ENCODE measurements at regions not wholly inside any gene's neighbourhood (a gene's known extent, or its start where the extent isn't known, plus 50 kb on each side); places are given as distances from the start of the nearest gene placed in this dataset.

DNA sequence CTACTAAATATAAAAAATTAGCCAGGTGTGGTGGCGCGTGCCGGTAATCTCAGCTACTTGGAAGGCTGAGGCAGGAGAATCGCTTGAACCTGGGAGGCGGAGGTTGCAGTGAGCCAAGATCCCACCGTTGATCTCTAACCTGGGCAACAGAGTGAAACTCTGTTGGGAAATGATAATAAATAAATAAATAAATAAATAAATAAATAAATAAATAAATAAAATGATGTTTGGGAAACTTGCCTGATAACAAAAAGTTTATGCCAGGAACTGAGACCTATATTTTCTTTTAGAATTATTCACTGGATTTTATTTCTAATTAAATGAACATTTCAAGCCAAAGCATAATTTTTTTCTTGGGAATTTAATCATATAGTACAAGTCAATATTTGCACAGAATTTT is 189.3 kb upstream of the CTNND2 start (continued):
- TF ChIP-seq, protein P1, sequence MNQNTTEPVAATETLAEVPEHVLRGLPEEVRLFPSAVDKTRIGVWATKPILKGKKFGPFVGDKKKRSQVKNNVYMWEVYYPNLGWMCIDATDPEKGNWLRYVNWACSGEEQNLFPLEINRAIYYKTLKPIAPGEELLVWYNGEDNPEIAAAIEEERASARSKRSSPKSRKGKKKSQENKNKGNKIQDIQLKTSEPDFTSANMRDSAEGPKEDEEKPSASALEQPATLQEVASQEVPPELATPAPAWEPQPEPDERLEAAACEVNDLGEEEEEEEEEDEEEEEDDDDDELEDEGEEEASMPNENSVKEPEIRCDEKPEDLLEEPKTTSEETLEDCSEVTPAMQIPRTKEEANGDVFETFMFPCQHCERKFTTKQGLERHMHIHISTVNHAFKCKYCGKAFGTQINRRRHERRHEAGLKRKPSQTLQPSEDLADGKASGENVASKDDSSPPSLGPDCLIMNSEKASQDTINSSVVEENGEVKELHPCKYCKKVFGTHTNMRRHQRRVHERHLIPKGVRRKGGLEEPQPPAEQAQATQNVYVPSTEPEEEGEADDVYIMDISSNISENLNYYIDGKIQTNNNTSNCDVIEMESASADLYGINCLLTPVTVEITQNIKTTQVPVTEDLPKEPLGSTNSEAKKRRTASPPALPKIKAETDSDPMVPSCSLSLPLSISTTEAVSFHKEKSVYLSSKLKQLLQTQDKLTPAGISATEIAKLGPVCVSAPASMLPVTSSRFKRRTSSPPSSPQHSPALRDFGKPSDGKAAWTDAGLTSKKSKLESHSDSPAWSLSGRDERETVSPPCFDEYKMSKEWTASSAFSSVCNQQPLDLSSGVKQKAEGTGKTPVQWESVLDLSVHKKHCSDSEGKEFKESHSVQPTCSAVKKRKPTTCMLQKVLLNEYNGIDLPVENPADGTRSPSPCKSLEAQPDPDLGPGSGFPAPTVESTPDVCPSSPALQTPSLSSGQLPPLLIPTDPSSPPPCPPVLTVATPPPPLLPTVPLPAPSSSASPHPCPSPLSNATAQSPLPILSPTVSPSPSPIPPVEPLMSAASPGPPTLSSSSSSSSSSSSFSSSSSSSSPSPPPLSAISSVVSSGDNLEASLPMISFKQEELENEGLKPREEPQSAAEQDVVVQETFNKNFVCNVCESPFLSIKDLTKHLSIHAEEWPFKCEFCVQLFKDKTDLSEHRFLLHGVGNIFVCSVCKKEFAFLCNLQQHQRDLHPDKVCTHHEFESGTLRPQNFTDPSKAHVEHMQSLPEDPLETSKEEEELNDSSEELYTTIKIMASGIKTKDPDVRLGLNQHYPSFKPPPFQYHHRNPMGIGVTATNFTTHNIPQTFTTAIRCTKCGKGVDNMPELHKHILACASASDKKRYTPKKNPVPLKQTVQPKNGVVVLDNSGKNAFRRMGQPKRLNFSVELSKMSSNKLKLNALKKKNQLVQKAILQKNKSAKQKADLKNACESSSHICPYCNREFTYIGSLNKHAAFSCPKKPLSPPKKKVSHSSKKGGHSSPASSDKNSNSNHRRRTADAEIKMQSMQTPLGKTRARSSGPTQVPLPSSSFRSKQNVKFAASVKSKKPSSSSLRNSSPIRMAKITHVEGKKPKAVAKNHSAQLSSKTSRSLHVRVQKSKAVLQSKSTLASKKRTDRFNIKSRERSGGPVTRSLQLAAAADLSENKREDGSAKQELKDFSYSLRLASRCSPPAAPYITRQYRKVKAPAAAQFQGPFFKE (tag by site-specific recombination; IDR thresholded peaks at IDR 0.05; ENCODE audit: borderline replicate concordance), result no peak
- TF ChIP-seq ZNF623 (tag by site-specific recombination; IDR thresholded peaks at IDR 0.05) (peak; percentile 46), ZNF16 (tag by site-specific recombination; IDR thresholded peaks at IDR 0.05; ENCODE audit: low read depth) (no peak), GLI2 (tag by site-specific recombination; IDR thresholded peaks at IDR 0.05; ENCODE audit: borderline replicate concordance, low read depth) (no peak; the same call in 1 of the 2 replicates), ZNF433 (tag by site-specific recombination; IDR thresholded peaks at IDR 0.05; ENCODE audit: low read depth) (peak; percentile 45; the same call in 1 of the 2 replicates), HOXC10 (CRISPR knock-in tag; IDR thresholded peaks at IDR 0.05) (no peak), ZBTB8A (tag by site-specific recombination; IDR thresholded peaks at IDR 0.05) (peak; percentile 62), ZNF768 (tag by site-specific recombination; IDR thresholded peaks at IDR 0.05) (no peak), ZNF677 (tag by site-specific recombination; IDR thresholded peaks at IDR 0.05) (no peak), ZNF670 (tag by site-specific recombination; IDR thresholded peaks at IDR 0.05; ENCODE audit: low read depth) (no peak), ZNF202 (tag by site-specific recombination; IDR thresholded peaks at IDR 0.05; ENCODE audit: borderline replicate concordance) (0 out of 2 replicates have a peak, but pooled peaks have one; percentile 13), ZNF394 (tag by site-specific recombination; IDR thresholded peaks at IDR 0.05; ENCODE audit: borderline replicate concordance) (peak; percentile 80; the same call in 1 of the 2 replicates), ZXDB (tag by site-specific recombination; IDR thresholded peaks at IDR 0.05) (peak; percentile 36; the same call in 1 of the 2 replicates), ZNF624 (tag by site-specific recombination; IDR thresholded peaks at IDR 0.05) (no peak), HOXA7 (CRISPR knock-in tag; IDR thresholded peaks at IDR 0.05; ENCODE audit: borderline replicate concordance) (no peak), KLF9 (tag by site-specific recombination; IDR thresholded peaks at IDR 0.05; ENCODE audit: low read depth) (no peak), ZNF426 (tag by site-specific recombination; IDR thresholded peaks at IDR 0.05) (peak; percentile 67), ZFHX2 (tag by site-specific recombination; conservative IDR thresholded peaks at IDR 0.05) (no peak), SCRT1 (tag by site-specific recombination; IDR thresholded peaks at IDR 0.05; ENCODE audit: borderline replicate concordance) (no peak), ZNF555 (tag by site-specific recombination; conservative IDR thresholded peaks at IDR 0.05) (peak; percentile 71)
- TF ChIP-seq, protein P2, sequence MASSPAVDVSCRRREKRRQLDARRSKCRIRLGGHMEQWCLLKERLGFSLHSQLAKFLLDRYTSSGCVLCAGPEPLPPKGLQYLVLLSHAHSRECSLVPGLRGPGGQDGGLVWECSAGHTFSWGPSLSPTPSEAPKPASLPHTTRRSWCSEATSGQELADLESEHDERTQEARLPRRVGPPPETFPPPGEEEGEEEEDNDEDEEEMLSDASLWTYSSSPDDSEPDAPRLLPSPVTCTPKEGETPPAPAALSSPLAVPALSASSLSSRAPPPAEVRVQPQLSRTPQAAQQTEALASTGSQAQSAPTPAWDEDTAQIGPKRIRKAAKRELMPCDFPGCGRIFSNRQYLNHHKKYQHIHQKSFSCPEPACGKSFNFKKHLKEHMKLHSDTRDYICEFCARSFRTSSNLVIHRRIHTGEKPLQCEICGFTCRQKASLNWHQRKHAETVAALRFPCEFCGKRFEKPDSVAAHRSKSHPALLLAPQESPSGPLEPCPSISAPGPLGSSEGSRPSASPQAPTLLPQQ (tag by site-specific recombination; IDR thresholded peaks at IDR 0.05), result no peak
- TF ChIP-seq, protein P3, sequence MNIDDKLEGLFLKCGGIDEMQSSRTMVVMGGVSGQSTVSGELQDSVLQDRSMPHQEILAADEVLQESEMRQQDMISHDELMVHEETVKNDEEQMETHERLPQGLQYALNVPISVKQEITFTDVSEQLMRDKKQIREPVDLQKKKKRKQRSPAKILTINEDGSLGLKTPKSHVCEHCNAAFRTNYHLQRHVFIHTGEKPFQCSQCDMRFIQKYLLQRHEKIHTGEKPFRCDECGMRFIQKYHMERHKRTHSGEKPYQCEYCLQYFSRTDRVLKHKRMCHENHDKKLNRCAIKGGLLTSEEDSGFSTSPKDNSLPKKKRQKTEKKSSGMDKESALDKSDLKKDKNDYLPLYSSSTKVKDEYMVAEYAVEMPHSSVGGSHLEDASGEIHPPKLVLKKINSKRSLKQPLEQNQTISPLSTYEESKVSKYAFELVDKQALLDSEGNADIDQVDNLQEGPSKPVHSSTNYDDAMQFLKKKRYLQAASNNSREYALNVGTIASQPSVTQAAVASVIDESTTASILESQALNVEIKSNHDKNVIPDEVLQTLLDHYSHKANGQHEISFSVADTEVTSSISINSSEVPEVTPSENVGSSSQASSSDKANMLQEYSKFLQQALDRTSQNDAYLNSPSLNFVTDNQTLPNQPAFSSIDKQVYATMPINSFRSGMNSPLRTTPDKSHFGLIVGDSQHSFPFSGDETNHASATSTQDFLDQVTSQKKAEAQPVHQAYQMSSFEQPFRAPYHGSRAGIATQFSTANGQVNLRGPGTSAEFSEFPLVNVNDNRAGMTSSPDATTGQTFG (tag by site-specific recombination; IDR thresholded peaks at IDR 0.05; ENCODE audit: borderline replicate concordance), result no peak
- TF ChIP-seq, protein P4, sequence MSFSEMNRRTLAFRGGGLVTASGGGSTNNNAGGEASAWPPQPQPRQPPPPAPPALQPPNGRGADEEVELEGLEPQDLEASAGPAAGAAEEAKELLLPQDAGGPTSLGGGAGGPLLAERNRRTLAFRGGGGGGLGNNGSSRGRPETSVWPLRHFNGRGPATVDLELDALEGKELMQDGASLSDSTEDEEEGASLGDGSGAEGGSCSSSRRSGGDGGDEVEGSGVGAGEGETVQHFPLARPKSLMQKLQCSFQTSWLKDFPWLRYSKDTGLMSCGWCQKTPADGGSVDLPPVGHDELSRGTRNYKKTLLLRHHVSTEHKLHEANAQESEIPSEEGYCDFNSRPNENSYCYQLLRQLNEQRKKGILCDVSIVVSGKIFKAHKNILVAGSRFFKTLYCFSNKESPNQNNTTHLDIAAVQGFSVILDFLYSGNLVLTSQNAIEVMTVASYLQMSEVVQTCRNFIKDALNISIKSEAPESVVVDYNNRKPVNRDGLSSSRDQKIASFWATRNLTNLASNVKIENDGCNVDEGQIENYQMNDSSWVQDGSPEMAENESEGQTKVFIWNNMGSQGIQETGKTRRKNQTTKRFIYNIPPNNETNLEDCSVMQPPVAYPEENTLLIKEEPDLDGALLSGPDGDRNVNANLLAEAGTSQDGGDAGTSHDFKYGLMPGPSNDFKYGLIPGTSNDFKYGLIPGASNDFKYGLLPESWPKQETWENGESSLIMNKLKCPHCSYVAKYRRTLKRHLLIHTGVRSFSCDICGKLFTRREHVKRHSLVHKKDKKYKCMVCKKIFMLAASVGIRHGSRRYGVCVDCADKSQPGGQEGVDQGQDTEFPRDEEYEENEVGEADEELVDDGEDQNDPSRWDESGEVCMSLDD (tag by site-specific recombination; IDR thresholded peaks at IDR 0.05), result no peak
- TF ChIP-seq, protein P5, sequence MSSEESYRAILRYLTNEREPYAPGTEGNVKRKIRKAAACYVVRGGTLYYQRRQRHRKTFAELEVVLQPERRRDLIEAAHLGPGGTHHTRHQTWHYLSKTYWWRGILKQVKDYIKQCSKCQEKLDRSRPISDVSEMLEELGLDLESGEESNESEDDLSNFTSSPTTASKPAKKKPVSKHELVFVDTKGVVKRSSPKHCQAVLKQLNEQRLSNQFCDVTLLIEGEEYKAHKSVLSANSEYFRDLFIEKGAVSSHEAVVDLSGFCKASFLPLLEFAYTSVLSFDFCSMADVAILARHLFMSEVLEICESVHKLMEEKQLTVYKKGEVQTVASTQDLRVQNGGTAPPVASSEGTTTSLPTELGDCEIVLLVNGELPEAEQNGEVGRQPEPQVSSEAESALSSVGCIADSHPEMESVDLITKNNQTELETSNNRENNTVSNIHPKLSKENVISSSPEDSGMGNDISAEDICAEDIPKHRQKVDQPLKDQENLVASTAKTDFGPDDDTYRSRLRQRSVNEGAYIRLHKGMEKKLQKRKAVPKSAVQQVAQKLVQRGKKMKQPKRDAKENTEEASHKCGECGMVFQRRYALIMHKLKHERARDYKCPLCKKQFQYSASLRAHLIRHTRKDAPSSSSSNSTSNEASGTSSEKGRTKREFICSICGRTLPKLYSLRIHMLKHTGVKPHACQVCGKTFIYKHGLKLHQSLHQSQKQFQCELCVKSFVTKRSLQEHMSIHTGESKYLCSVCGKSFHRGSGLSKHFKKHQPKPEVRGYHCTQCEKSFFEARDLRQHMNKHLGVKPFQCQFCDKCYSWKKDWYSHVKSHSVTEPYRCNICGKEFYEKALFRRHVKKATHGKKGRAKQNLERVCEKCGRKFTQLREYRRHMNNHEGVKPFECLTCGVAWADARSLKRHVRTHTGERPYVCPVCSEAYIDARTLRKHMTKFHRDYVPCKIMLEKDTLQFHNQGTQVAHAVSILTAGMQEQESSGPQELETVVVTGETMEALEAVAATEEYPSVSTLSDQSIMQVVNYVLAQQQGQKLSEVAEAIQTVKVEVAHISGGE (tag by site-specific recombination; conservative IDR thresholded peaks at IDR 0.05; ENCODE audit: low read depth), result peak; percentile 60
